Uterus (tissue), 3 donors: ENCODE measurements at regions not wholly inside any gene's neighbourhood (a gene's known extent, or its start where the extent isn't known, plus 50 kb on each side); places are given as distances from the start of the nearest gene placed in this dataset.

Experiments used
- DNase-seq, 2 donors: peaks; one replicate each; pipeline ENCODE4 v3.0.0-alpha.2; 2019 to 2020
- H3K27ac ChIP-seq, 2 donors: fragments of 200-600 bp; sonication (generic); 1 replicate in 1 of 2; 2 replicates in 1 of 2; pipeline ENCODE4 v1.5.1; 2016 to 2018
- H3K27me3 ChIP-seq, 2 donors: fragments of 200-600 bp; sonication (generic); one replicate each; pipeline ENCODE4 v1.5.1; 2018 to 2019; ENCODE audit warnings: control low read depth in 1 of 2
- H3K36me3 ChIP-seq, 2 donors: fragments of 200-600 bp; sonication (generic); one replicate each; pipeline ENCODE4 v1.5.1; 2019; ENCODE audit warnings: control low read depth in 1 of 2
- H3K4me1 ChIP-seq, 2 donors: fragments of 200-600 bp; sonication (generic); one replicate each; pipeline ENCODE4 v1.5.1; 2018 to 2019; ENCODE audit warnings: control low read depth in 1 of 2
- H3K4me3 ChIP-seq, 2 donors: fragments of 200-600 bp; sonication (generic); 1 replicate in 1 of 2; 2 replicates in 1 of 2; pipeline ENCODE4 v1.5.1; 2018 to 2019; ENCODE audit warnings: mild to moderate bottlenecking in 1 of 2
- H3K9me3 ChIP-seq, 2 donors: fragments of 200-600 bp; sonication (generic); one replicate each; pipeline ENCODE4 v1.5.1; 2019; ENCODE audit warnings: control low read depth in 1 of 2
- POLR2A ChIP-seq, 2 donors: fragments of 450-650 bp; IDR thresholded peaks; one replicate each; pipeline ENCODE4 v1.6.1; 2016; ENCODE audit warnings: antibody characterized with exemption in 2 of 2, mild to moderate bottlenecking in 1 of 2, moderate library complexity in 1 of 2
- intact Hi-C: fragments of 100-400 bp; cut with DNase I; formaldehyde crosslinking; loops from one replicate; pipeline ENCODE4 v1.15.1; 2023; ENCODE audit warnings: low total_unique reads
- TF ChIP-seq, protein P1 (sequence below), 4 experiments: fragments of 200-600 bp in 2 of 4; fragments of 450-650 bp in 2 of 4; sonication (generic) in 2 of 4; IDR thresholded peaks; one replicate each; pipeline ENCODE4 v1.5.1; 2016 to 2019; ENCODE audit warnings: antibody characterized with exemption in 4 of 4, mild to moderate bottlenecking in 2 of 4, moderate library complexity in 1 of 4
- donor health status: DM: yes; HTN: yes; CAD: no.

DNA sequence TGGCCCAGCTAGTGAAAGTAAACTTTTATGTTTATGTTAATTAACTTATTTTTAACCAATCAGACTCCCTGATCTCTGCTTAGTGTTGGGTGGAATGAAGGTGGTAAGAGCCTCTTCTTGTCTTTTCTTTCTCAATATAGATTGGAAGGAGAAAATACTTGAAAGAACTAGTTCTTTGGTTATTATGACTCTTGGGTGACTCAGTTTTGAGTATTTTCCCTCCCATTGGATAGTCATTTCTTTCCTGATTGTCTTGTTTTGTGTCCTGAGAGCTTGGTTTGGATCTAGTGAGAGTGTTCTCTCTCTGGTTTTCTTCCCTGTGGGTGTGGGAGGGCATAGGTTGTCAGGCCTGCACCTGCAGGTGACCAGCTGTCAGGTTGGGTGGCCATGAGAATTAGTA, 172.0 kb upstream of the GLRA2 start:
- no peak overlapping the region for H3K4me3 ChIP-seq
- TF ChIP-seq, protein P1, sequence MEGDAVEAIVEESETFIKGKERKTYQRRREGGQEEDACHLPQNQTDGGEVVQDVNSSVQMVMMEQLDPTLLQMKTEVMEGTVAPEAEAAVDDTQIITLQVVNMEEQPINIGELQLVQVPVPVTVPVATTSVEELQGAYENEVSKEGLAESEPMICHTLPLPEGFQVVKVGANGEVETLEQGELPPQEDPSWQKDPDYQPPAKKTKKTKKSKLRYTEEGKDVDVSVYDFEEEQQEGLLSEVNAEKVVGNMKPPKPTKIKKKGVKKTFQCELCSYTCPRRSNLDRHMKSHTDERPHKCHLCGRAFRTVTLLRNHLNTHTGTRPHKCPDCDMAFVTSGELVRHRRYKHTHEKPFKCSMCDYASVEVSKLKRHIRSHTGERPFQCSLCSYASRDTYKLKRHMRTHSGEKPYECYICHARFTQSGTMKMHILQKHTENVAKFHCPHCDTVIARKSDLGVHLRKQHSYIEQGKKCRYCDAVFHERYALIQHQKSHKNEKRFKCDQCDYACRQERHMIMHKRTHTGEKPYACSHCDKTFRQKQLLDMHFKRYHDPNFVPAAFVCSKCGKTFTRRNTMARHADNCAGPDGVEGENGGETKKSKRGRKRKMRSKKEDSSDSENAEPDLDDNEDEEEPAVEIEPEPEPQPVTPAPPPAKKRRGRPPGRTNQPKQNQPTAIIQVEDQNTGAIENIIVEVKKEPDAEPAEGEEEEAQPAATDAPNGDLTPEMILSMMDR (IDR thresholded peaks at IDR 0.05): no peak
- TF ChIP-seq POLR2A (IDR thresholded peaks at IDR 0.05): no peak
- H3K9me3 ChIP-seq: no peaks in the 10 kb centered on the region
- no peak overlapping the region for H3K27ac ChIP-seq
- H3K4me1 ChIP-seq: no peaks in the 10 kb centered on the region
- H3K36me3 ChIP-seq: no peaks in the 10 kb centered on the region
- intact Hi-C loops: no loop called here
- DNase-seq: no peak
- H3K27me3 ChIP-seq: no peaks in the 10 kb centered on the region

DNA sequence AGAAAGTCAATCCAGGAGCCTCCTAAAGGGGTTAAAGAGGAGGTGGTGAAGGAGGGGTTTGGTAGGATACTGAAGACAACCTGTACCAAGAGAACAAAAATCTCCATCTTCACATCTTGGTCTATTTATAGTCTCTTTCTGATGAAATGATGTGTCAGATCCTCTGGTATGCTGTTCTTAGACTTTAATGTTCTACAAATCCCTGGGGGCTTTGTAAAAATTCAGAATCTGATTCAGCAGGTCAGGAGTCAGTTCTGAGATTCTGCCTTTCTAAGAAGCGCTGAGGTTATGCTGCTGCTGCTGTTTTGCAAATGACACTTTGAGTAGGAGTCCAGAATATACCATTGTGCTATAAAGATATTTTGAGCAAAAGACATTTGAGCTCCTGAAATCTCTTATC, 172.9 kb upstream of the GLRA2 start:
- intact Hi-C loops: no loop called here
- no peaks in the 10 kb centered on the region for H3K9me3 ChIP-seq

DNA sequence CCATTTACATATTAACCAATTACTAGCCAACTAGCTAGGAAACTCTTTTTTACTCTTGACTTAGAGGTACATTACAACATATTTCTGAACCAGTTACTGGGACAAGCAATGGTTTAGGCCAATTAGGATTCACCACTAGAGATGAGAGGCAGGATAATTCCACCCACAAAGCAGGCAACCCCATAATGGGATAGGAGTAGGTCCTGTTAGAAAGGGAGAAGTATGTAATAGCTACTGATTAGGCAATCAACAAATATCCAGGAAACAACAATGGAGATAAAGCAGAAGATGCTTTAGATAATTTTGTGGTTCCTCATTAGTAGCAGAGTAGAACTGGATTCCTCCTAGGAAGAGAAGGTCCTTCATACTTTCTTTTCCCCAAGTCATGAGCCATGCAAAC, 173.8 kb upstream of the GLRA2 start:
- no peaks in the 10 kb centered on the region for H3K4me1 ChIP-seq
- DNase-seq: no peak
- no peaks in the 10 kb centered on the region for H3K9me3 ChIP-seq
- no peak overlapping the region for H3K4me3 ChIP-seq
- intact Hi-C loops: no loop called here
- H3K27ac ChIP-seq: no peak overlapping the region
- TF ChIP-seq POLR2A (IDR thresholded peaks at IDR 0.05): no peak
- TF ChIP-seq, protein P1 (IDR thresholded peaks at IDR 0.05): no peak
- H3K36me3 ChIP-seq: no peaks in the 10 kb centered on the region
- H3K27me3 ChIP-seq: no peaks in the 10 kb centered on the region

More for the DNA sequence above, 172.9 kb upstream of the GLRA2 start:
- Histone ChIP-seq H3K27ac (no peak overlapping the region), H3K4me3 (no peak overlapping the region), H3K36me3 (no peaks in the 10 kb centered on the region), H3K4me1 (no peaks in the 10 kb centered on the region), H3K27me3 (no peaks in the 10 kb centered on the region)
- TF ChIP-seq POLR2A (IDR thresholded peaks at IDR 0.05): no peak
- TF ChIP-seq, protein P1 (IDR thresholded peaks at IDR 0.05): no peak
- DNase-seq: no peak

DNA sequence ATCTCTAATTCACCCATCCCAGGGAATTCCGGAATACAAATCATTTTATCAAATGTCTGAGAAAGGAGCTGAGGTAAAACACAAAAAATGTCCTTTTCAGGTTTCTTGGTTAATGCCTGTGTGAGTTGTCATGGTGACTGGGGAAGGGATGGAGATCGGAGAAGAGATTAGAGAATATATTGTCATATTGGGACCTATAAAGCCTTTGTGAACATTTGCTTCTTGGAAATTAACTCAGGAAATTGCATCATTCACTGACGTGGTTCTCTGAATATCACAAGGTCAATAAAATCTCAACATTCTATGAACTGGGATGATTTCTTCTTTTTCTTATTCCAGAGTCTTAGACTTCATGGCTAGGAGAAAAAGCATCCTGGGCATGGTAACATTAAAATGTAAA, 174.8 kb upstream of the GLRA2 start:
- no peak overlapping the region for H3K27ac ChIP-seq
- no peaks in the 10 kb centered on the region for H3K4me1 ChIP-seq
- no peaks in the 10 kb centered on the region for H3K9me3 ChIP-seq
- DNase-seq: no peak
- H3K36me3 ChIP-seq: no peaks in the 10 kb centered on the region
- TF ChIP-seq POLR2A (IDR thresholded peaks at IDR 0.05): no peak
- TF ChIP-seq, protein P1 (IDR thresholded peaks at IDR 0.05): no peak
- H3K4me3 ChIP-seq: no peak overlapping the region
- no peaks in the 10 kb centered on the region for H3K27me3 ChIP-seq
- intact Hi-C loops: no loop called here

DNA sequence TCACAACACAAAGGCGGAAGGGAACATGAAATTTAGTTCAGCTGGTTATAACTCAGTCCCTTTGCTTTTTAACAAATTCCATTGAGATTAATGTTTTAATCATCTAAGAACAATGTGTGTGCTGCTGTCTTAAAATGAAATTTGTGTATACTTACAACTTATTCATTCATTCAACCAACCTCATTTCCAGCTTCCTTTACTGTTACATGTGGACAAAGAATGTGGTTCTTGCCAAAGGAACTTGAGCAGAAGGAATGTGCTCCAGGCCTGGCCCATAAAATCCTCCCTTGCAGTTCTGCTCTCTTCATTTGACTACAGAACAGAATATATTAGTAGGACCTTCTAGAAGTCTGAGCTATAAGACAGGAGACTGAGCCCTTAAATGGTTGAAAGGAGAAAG, 176.8 kb upstream of the GLRA2 start:
- TF ChIP-seq POLR2A (IDR thresholded peaks at IDR 0.05): no peak
- TF ChIP-seq, protein P1 (IDR thresholded peaks at IDR 0.05): no peak
- DNase-seq: no peak
- Histone ChIP-seq H3K36me3 (no peaks in the 10 kb centered on the region), H3K27me3 (no peaks in the 10 kb centered on the region), H3K4me3 (no peak overlapping the region), H3K27ac (no peak overlapping the region), H3K9me3 (no peaks in the 10 kb centered on the region), H3K4me1 (no peaks in the 10 kb centered on the region)
- intact Hi-C loops: no loop called here
